CD1c-positive myeloid dendritic cell (primary cell): ENCODE measurements at regions not wholly inside any gene's neighbourhood (a gene's known extent, or its start where the extent isn't known, plus 50 kb on each side); places are given as distances from the start of the nearest gene placed in this dataset.

Source experiments
- DNase-seq: peaks from one replicate; pipeline ENCODE4 v3.0.0-alpha.2; 2016; ENCODE audit errors: extremely low spot score

DNA sequence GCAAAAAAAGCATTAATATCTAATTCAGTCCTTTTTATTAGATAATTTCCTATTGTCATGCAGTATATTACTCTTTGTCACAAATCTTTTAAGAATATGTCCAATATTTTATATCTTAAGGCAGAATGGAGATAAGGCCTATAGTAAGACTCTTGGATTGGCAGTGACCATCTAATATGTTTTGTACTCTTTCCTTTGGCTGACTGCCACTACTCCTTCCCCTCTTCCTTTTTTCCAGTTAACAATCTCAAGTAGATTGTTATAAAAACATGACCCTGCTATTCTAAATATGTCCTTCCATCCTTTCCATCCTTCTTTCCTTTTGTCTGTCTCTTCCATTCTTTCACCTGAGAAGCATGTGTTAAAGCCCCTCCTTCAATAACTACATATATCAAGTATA is 92.8 kb upstream of the TMEM168 start:
- DNase-seq = no peak

DNA sequence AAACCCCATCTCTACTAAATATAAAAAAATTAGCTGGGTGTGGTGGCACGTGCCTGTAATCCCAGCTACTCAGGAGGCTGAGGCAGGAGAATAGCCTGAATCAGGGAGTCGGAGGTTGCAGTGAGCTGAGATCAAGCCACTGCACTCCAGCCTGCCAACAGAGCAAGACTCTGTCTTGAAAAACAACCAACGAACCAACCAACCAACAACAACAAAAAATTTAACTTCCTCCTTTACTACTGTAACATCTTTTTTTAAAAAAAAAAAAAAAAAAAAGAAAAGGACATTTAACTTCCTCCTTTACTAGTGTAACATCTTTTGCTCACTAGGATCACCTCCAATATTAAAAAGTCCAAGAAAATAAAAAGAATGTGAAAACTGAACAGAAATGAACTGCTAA is 92.3 kb upstream of the TMEM168 start:
- no peak for DNase-seq

DNA sequence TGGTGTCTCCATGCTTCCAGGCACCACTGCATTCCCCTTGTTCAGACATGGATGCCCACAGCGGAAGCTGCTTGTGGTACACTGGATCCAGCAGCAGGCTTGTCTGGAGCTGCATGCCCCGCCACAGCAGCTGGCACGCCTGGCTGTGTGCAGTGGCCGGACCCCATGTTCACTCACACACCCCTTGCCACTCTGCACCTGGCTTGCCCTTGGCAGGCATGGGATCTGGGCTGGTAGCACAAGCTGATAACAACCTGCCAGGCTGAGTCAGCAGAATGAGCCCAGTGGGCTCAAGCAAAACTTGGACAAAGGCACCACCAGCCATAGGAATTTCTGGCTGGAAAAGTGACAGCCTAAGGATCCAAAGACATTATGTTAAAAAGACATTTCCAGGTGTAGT is 91.8 kb upstream of the TMEM168 start:
- DNase-seq = no peak

DNA sequence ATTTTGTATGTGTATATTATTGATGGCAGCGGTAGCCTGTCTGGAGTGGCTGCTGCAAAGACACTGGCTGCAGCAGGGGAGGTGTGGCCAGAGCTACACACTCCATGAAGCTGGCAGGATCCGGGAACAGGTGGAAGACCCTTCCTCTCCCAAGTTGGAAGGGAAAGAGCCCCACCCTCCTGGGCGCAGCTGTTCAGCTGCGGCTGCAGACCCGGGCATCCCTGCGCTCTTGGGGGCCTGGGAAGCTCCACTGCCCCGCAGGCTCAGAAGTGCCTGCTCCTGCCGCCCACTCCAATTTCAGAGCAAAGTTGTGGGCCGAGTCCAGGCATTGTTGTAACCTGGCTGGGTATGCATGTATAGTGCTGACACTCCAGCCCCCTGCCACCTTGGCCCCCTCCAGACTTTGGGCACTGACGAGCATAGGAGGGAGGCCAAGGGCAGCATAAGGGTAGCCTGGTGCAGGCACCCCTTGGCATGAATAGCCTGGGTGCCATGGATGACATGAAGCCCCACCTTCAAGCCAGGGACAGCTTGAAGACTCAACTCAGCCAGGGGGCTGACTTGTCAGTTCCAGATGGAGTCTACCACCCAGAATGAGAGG is 90.7 kb upstream of the TMEM168 start:
- no peak for DNase-seq

DNA sequence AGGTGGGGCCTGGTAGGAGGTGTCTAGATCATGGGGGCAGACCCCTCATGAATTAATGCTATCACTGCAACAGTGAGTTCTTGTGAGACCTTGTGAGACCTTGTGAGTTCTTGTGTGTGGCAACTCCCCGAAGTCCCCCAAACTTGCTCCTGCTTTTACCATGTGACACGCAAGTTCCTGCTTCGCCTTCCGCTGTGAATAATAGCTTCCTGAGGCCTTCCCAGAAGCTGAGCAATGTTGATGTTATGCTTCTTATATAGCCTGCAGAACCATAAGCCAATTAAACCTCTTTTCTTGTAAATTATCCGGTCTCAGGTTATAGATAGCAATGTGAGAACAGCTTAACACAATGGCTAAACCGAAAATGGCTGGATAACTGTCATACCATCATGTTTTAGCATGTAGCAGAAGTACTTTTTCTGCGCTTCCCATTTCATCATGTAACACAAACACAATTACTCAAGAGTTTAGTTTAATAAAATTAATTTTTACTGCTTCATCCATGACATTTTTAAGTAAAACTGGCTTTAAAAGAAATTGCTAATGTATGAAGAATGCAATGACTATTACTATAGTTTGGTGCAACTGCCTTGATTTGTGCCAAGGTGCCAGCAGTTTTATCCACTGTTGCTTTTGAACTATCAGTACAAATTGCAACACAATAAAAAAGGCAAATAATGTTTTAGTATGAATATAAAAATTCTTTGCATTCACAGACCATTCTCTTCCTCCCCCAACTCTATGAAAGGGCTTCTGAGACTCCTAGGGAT is 87.7 kb upstream of the TMEM168 start:
- no peak for DNase-seq

DNA sequence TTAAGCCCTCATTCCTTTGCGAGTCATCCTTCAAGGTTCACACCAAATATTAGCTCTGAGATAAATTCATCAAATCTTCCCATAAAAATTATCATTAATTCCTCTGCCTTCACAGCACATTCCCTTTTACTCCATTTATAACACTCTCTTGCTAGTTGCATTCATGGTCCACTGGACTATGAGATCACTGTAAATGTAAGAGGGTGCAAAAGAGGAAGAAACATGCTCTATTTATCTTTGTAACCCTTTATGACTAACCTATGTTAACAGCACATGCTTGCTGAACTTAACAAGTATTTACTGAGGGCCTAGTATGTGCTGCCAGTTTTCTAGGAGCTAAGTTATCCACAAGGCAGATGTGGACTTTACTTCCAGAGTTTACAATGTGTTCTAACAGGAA is 86.7 kb upstream of the TMEM168 start:
- no peak for DNase-seq

DNA sequence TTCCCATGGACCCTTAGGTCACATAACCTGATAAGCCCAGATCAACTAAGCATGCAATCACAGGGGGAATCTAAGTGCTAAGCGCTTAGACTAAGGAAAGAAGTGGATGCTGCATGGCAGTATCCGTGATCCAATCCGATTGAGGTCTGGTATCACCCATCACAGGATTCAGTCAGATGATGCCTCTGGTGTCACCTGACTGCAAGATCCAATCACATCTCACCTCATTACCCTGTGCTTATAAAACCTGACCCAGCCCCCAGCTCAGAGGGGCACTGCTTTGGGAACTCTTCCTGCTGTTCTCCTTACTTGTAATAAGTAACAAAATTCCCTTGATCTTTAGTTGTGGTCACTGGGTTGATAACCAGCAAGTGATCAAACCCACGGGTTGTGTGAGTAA is 84.7 kb upstream of the TMEM168 start:
- no peak for DNase-seq

DNA sequence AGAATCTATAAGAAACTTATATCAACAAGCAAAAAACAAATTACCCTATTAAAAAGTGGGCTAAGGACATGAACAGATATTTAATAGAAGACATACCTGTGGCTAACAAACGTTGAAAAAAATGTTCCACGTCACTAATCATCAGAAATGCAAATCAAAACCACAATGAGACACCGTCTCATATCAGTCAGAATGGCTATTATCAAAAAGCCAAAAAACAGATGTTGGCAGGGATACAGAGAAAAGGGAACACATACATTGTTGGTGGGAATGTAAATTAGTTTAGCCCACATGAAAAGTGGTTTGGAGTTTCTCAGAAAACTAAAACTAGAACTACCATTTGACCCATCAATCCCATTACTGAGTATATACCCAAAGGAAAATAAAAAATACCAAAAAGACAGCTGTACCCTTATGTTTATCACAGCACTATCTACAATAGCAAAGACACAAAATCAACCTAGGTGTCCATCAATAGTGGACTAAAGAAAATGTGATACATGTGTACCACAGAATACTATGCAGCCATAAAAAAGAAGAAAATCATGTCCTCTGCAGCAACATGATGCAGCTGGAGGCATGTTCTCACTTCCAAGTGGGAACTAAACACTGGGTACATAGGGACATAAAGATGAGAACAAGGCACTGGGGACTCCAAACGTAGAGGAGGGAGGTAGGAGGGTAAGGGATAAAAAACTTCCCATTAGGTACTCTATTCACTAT is 83.8 kb upstream of the TMEM168 start:
- DNase-seq = no peak

DNA sequence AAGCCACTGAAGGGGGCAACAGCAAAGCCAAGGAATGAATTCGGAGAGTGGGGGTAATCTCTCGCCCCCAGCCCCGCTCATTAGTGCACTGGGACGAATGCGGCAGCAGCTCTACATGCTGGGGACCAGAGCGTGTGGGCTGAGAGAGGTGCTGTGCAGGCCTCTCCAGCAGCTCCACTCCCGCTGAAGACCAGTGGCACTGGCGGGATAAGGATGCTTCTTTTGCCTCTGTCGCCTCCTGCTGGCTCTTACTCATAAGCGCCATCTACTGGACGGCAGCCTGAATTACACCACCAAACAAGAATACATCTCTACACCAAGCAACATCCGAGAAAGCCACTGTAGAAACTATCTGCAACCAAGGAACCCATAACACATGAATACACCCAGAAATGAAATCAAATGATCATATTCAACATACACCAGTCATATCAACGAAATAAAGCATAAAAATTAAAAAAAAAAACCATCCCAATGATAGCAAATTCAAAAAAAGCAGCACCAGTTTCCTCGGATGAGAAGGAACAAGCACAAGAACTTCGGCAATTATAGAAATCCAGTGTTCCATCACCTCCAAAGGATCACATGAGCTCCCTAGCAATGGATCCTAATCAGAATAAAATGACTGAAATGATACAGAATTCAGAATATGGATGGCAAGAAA is 79.0 kb upstream of the TMEM168 start:
- peak; percentile 56 for DNase-seq

DNA sequence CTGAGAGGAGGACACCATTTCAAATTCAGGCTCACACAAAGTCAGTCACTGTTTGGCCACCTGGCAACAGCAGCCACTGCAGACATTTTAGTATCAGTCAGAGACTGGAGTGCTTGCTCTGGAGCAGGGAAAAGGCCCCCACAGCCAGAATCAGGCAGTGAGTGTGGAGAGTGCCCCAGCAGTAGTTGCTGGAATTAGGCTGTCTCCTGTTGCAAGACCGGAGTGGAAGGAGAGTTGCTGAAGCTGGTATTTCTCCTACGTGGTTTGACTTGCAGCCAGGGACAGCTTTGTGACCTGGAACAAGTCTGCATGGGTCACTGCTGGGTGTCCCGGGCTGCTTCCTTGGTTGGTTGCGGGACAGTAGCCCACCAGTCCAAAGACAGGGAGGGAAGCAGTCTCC is 78.4 kb upstream of the TMEM168 start:
- no peak for DNase-seq

DNA sequence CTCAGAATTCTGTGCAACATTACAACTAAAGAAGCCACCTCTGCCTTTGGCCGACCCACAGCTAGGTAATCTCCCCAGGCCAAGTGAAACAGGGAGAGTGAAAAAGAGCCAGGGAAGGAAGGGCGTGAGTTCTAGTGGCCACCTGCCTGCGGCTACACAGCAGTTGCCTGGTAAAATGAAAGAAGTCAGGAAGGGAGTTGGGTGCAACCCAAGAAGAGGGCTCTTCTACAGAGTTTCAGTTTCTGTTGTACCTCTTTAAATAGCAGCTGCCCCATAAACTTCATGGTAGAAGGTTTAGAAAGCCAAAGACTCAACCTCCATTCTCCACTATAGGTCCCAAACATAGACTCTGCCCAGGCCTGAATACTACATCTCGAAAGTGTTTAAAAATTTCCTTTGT is 76.2 kb upstream of the TMEM168 start:
- no peak for DNase-seq

DNA sequence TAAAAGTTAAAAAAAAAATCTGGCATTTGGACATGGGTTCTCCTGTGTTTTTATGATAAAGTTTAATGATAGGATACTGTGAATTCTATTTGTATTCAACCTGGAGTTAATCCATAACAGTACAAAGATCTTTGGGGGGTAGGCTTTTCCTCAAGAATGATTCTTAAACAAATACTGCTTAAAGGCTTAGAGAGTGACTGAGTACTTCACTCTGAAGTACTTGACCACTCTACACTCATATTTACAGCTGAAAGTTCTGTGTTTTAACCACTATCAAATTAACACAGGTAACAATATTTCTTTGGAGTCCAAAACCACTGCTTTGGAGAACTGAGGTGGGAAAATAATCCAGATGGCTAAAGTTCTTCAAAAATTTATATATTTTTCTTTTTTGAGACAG is 74.2 kb upstream of the TMEM168 start:
- DNase-seq = no peak

DNA sequence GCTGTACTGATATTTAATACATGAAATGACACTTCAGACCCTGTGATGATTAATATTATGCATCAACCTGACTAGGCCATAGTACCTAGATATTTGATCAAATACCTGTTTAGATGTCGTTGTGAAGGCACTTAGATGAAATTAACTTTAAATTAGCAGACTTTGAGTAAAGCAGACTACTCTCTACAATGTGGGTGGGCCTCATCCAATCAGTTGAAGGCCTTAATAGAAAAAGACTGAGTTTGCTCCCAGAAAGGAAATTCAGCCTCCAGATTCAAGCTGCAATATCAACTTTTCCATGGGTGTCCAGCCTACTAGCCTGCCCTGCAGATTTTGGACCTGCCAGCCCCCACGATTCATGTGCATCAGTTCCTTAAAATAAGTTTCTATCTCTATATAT is 68.6 kb upstream of the TMEM168 start:
- no peak for DNase-seq

DNA sequence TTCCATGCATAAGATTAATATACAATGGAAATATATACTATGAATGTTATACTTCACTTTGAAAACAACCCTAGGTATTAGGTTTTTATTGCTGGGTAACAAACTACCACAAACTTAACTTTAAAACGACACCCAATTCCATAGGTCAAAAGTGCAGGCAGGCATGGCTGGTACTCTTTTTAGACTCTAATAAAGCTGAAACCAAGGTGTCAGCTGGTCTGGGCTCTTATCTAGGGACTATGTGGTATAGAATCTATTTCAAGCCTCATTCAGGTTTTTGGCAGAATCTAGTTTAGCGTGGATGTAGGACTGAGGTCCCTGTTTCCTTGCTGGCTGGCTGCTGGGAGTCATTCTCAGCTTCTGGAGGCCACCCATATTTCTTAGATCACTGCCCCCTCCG is 65.0 kb upstream of the TMEM168 start:
- no peak for DNase-seq

DNA sequence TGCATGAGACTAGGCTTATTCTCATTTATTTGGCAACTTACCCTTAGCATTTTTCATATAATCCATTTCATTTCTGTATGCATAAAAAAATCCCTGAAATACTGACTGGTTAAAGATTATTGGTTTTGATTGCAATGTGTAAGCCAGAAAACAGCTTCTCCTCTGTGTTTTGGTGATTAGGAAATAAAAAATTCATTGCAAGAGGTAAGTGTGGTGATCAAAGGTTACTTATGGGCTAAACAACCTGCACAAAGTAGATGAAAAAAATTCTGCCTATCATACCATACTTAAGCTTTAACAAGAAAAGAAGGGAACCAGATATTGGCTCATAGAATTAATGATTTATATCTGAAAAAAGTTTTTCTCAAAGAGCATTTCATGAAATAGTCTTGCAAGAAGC is 64.0 kb upstream of the TMEM168 start:
- no peak for DNase-seq

DNA sequence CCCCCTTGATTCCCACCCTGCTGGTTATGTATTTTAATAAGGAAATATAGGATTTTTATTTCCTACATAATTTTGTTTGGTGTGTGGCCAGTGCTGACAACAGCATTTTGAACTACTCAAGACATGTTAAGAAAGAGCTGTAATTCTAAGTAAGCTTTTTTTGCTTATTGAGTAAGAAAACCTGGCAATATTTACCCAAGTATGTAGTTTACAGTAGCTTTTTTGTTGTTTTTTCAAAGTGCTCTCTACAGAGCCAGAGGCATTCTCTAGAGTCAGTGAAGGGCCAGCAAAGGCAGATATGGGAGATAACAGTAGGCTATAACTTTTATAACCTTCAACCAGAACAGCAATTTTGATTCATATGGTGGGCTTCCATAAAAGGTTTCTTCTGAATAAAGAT is 63.2 kb upstream of the TMEM168 start:
- no peak for DNase-seq

DNA sequence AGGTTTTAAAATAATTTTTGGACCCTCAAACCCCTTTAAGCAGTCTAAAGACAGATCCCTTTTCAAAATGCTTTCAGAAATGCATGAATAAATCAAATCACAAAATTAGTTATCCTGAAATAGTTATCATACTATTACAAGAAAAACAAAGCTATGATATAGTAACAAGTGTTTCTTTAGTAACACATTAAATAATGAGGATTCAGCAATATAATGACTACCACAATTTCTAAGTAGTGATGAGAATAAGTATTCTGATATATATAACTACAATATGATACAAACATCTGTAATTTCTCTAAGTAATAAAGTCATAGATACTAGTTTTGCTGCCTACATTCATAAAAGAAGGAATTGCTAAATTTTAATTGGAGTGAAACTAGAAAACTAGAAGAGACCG is 53.0 kb upstream of the TMEM168 start:
- no peak for DNase-seq
